IPS-15b (cell line): ENCODE measurements at regions not wholly inside any gene's neighbourhood (a gene's known extent, or its start where the extent isn't known, plus 50 kb on each side); places are given as distances from the start of the nearest gene placed in this dataset.

Experiments
- H3K27me3 ChIP-seq: one replicate; pipeline ENCODE4 v1.6.1; 2013; ENCODE audit warnings: low read length; ENCODE audit not compliant: control insufficient read depth, insufficient read depth
- H3K36me3 ChIP-seq: one replicate; pipeline ENCODE4 v1.6.1; 2013; ENCODE audit warnings: low read length; ENCODE audit not compliant: control insufficient read depth, insufficient read depth
- H3K4me1 ChIP-seq: one replicate; pipeline ENCODE4 v1.6.1; 2013; ENCODE audit warnings: mild to moderate bottlenecking, low read length; ENCODE audit not compliant: control insufficient read depth, insufficient read depth
- H3K4me3 ChIP-seq: one replicate; pipeline ENCODE4 v1.5.1; 2013; ENCODE audit warnings: low read depth, low read length
- H3K9ac ChIP-seq: one replicate; pipeline ENCODE4 v1.6.1; 2013; ENCODE audit warnings: low read depth, mild to moderate bottlenecking, low read length
- H3K9me3 ChIP-seq: one replicate; pipeline ENCODE4 v1.6.1; 2013; ENCODE audit warnings: mild to moderate bottlenecking, low read length; ENCODE audit not compliant: control insufficient read depth, insufficient read depth

DNA sequence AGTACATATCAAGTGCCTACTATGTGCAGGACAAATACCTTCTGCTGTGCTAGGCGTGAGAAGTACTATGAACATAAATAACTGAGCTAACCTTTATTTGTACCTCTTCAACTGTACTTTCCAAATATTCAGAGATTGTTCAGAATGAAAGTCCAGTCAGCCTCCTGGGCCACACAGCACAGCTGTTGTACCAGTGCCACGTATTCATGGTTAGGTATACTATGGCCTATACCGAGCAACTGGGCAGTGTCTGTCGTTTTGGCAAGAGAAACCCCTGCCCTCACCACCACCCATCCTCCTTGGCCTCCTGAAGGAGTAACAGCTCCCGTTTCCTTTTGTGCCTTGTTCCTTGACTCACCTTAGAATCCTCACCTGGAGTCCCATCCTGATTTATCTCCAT, 53.0 kb downstream of the RASSF10 start:
- H3K27me3 ChIP-seq: no peaks in the 10 kb centered on the region

DNA sequence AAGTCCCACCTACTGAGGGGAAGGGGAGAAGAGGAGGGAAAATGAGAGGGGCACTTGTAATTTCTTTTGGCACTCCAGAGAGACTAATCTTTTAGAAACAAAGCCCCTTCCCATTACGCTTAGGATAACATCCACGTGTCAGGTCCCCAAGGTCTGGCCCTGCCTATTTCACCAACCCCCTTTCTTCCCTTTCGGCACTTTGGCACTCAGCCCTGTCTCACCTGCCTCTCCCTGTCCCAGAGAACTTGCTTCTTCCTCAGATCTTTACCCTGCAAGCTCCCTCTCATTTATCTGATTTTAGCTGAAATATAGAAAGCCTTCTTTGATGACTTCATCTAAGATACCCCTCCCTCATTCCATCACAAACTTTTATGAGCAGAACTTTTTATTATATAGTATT, 55.5 kb downstream of the RASSF10 start:
- Histone ChIP-seq H3K4me1 (no peaks in the 10 kb centered on the region), H3K36me3 (no peaks in the 10 kb centered on the region), H3K4me3 (no peak overlapping the region)

More for the DNA sequence above, 53.0 kb downstream of the RASSF10 start:
- Histone ChIP-seq H3K36me3 (no peaks in the 10 kb centered on the region), H3K4me3 (no peak overlapping the region), H3K9ac (no peak overlapping the region), H3K4me1 (no peaks in the 10 kb centered on the region), H3K9me3 (no peaks in the 10 kb centered on the region)

DNA sequence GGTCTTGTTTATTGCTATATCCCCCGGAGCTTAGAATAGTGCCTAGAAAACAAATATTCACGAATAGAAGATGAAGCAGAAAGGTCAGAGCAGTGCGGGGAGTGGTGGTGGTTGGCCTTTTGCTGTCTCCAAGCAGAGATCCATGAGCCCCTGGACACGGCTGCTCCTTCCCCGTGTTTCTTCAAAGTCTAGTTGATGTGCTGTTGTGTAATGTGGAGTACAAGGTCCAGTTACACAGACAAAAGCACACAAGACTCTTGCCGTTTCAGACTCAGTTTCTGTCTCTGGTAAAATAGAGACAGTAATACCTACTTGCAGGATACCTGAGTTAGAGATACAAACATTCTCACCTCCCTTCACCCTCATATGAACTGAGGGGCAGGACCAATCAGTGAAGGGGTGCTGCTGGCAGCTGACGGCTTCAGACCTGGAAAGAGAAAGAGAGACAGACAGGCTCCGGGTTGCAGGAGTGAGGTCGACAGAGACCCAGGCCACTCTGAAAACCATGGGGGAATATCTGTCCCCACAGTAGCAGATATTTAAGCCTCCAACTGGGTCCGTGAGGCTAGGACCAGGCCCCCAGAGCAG, 56.2 kb downstream of the RASSF10 start:
- no peaks in the 10 kb centered on the region for H3K27me3 ChIP-seq

More for the DNA sequence above, 55.5 kb downstream of the RASSF10 start:
- Histone ChIP-seq H3K27me3 (no peaks in the 10 kb centered on the region), H3K9ac (no peak overlapping the region), H3K9me3 (no peaks in the 10 kb centered on the region)

DNA sequence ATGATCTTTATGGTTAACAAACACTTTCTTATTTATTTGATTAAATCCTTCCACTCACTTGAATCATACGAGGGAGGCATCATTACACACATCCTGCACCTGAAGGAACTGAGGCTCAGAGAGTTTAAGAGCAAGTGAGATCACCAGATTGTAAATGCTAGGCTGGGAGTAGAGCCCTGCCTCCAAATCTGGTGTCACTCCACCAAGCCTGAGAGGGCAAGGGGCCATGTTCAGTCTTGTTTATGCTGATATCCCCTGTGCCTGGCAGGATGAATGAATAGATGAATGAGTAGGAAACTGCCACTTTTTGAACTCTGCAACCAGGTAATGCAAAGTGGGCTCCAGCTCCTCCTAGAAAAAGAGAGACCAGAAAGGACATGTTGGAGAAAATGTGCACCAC, 59.1 kb downstream of the RASSF10 start:
- Histone ChIP-seq H3K4me1 (no peaks in the 10 kb centered on the region), H3K9me3 (no peaks in the 10 kb centered on the region), H3K9ac (no peak overlapping the region), H3K4me3 (no peak overlapping the region), H3K27me3 (no peaks in the 10 kb centered on the region), H3K36me3 (no peaks in the 10 kb centered on the region)

More for the DNA sequence above, 56.2 kb downstream of the RASSF10 start:
- H3K4me1 ChIP-seq: no peaks in the 10 kb centered on the region
- no peak overlapping the region for H3K9ac ChIP-seq
- no peaks in the 10 kb centered on the region for H3K36me3 ChIP-seq
- H3K4me3 ChIP-seq: no peak overlapping the region
- H3K9me3 ChIP-seq: no peaks in the 10 kb centered on the region

GRCh38 chr11:13073119-13073981, 64.2 kb downstream of the RASSF10 start:
- Histone ChIP-seq H3K4me1 (no peaks in the 10 kb centered on the region), H3K9me3 (no peaks in the 10 kb centered on the region), H3K4me3 (no peak overlapping the region), H3K9ac (no peak overlapping the region), H3K27me3 (no peaks in the 10 kb centered on the region), H3K36me3 (no peaks in the 10 kb centered on the region)

DNA sequence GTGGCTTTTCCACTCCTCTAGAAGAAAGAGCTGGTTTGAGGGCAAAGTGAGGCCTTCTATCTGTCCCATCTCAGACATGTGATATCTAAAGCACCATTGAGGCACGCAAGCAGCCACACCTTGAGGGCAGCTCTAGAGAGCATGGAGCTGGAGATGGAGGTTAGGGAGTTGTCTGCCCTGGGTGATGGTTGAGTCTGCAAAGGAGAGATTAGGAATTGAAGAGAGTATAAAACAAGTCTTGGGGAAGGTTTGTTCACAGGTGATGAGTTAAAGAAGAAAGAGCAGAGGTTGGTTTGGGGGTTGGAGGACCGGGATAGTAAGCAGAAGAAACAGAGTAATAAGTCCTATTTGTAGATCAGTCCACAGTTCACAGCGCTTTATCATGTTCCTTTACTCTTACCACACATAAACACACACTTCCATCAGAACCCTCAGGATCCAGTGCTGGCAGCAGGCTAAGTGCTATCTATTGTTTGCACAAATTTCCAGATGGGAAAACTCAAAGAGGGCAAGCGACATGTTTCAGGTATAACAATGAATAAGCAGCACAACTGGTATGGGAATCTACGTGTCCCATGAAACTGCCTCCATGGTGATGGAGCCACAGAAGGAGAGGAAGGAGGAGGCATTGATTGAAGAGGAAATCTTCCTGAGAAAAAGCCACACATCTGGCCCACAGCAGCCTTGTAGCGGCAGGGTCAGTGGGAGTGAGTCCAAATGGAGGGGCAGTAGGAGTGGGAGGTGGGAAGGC, 65.8 kb downstream of the RASSF10 start:
- no peaks in the 10 kb centered on the region for H3K36me3 ChIP-seq
- H3K9me3 ChIP-seq: no peaks in the 10 kb centered on the region
- no peaks in the 10 kb centered on the region for H3K27me3 ChIP-seq
- H3K9ac ChIP-seq: no peak overlapping the region
- H3K4me1 ChIP-seq: no peaks in the 10 kb centered on the region
- H3K4me3 ChIP-seq: no peak overlapping the region

GRCh38 chr11:13076961-13077360, 67.8 kb downstream of the RASSF10 start:
- Histone ChIP-seq H3K4me1 (no peaks in the 10 kb centered on the region), H3K9ac (no peak overlapping the region), H3K4me3 (no peak overlapping the region), H3K9me3 (no peaks in the 10 kb centered on the region), H3K36me3 (no peaks in the 10 kb centered on the region), H3K27me3 (no peaks in the 10 kb centered on the region)

DNA sequence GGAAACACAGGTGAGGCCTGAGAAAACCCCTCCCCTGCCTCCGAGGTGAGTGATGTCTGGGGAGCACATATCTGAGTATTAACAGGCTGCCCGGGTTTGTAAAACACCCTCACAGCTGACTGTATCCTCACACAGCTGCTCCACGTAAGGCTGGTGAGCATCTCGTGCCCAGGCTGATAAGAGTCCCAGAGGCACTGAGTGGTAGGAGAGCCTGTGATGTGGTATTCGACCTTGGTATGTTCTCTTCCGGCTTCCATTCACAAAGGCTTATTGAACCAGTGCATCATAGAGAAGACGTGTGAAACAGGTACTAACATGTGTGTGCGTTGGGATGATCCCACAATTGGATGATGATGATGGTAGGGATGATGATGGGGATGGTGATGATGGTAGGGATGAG, 71.7 kb downstream of the RASSF10 start:
- Histone ChIP-seq H3K4me1 (no peaks in the 10 kb centered on the region), H3K9ac (no peak overlapping the region), H3K4me3 (no peak overlapping the region), H3K27me3 (no peaks in the 10 kb centered on the region), H3K9me3 (no peaks in the 10 kb centered on the region), H3K36me3 (no peaks in the 10 kb centered on the region)

- no peak overlapping the region for H3K9ac ChIP-seq
- H3K27me3 ChIP-seq: no peaks in the 10 kb centered on the region
- H3K4me1 ChIP-seq: no peaks in the 10 kb centered on the region
- H3K9me3 ChIP-seq: no peaks in the 10 kb centered on the region
- no peaks in the 10 kb centered on the region for H3K36me3 ChIP-seq
- H3K4me3 ChIP-seq: no peak overlapping the region
These were observed 73.5 kb downstream of the RASSF10 start for GRCh38 chr11:13082588-13082987.

GRCh38 chr11:13090228-13090708, 81.2 kb downstream of the RASSF10 start:
- H3K4me1 ChIP-seq: no peaks in the 10 kb centered on the region
- no peak overlapping the region for H3K4me3 ChIP-seq

DNA sequence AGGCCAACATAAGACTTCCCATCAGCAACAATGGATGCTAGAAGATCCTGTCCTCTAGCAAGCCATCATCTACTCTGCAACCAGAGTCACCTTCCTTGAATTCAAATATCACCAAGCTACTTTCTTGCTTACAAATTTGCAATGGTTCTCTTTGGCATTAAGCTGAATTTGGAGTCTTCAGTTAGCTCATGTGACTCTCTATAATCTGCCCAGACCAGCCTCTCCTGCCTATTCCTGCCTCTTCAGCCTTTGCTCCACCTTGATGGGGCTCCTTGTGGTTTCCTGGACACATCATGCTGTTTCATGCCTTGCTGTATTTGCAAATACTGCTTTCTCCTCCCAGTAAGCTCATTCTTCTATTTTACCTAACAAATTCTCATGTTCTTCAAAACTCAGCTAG, 82.3 kb downstream of the RASSF10 start:
- Histone ChIP-seq H3K9ac (no peak overlapping the region), H3K4me3 (no peak overlapping the region), H3K4me1 (no peaks in the 10 kb centered on the region), H3K27me3 (no peaks in the 10 kb centered on the region), H3K36me3 (no peaks in the 10 kb centered on the region), H3K9me3 (no peaks in the 10 kb centered on the region)

More at GRCh38 chr11:13090228-13090708, 81.2 kb downstream of the RASSF10 start:
- H3K9ac ChIP-seq: no peak overlapping the region
- H3K27me3 ChIP-seq: no peaks in the 10 kb centered on the region
- no peaks in the 10 kb centered on the region for H3K9me3 ChIP-seq
- no peaks in the 10 kb centered on the region for H3K36me3 ChIP-seq
